Ovary (tissue), 7 donors: ENCODE measurements at regions not wholly inside any gene's neighbourhood (a gene's known extent, or its start where the extent isn't known, plus 50 kb on each side); places are given as distances from the start of the nearest gene placed in this dataset.

ENCODE experiments used
- DNase-seq, 5 donors: peaks; one replicate each; pipeline ENCODE4 v3.0.0-alpha.2; 2019 to 2020
- H3K27ac ChIP-seq, 2 donors: fragments of 200-600 bp; one replicate each; pipeline versions ENCODE4 v1.5.1 to v1.8.0; 2019 to 2022
- H3K27me3 ChIP-seq: fragments of 200-600 bp; one replicate; pipeline ENCODE4 v1.8.0; 2022
- H3K36me3 ChIP-seq: fragments of 200-600 bp; sonication (generic); one replicate; pipeline ENCODE4 v1.5.1; 2019
- H3K4me1 ChIP-seq: one replicate; pipeline ENCODE4 v1.8.1; 2013; ENCODE audit warnings: mild to moderate bottlenecking, moderate library complexity; ENCODE audit not compliant: insufficient read depth
- H3K4me3 ChIP-seq: fragments of 200-600 bp; sonication (generic); one replicate; pipeline ENCODE4 v1.5.1; 2017
- H3K9me3 ChIP-seq, 2 donors: fragments of 200-600 bp in 1 of 2; sonication (generic) in 1 of 2; one replicate each; pipeline versions ENCODE4 v1.5.1 to v1.8.1; 2013 to 2019; ENCODE audit warnings: mild to moderate bottlenecking in 1 of 2, moderate library complexity in 1 of 2
- CTCF ChIP-seq, 3 donors: fragments of 450-650 bp in 2 of 3; fragments of 200-600 bp in 1 of 3; IDR thresholded peaks; one replicate each; pipeline versions ENCODE4 v1.5.1 to v1.8.0; 2016 to 2022; ENCODE audit warnings: antibody characterized with exemption in 3 of 3, mild to moderate bottlenecking in 1 of 3
- EP300 ChIP-seq: sonication (generic); formaldehyde crosslinking; IDR thresholded peaks from one replicate; pipeline ENCODE4 v1.6.1; 2017; ENCODE audit warnings: antibody characterized with exemption
- POLR2A ChIP-seq: fragments of 450-650 bp; IDR thresholded peaks from one replicate; pipeline ENCODE4 v1.6.1; 2017; ENCODE audit warnings: antibody characterized with exemption, mild to moderate bottlenecking, moderate library complexity
- WGBS, 3 donors: extraction: QIAGEN DNeasy Blood & Tissue Kit in 1 of 3; methylation state at CpG; one replicate each; pipeline versions ENCODE4 v1.1.5 to v1.1.7; 2013 to 2017; 5-methylcytosine and 5-hydroxymethylcytosine counted together
- intact Hi-C, 4 donors: fragments of 100-400 bp; cut with DNase I; formaldehyde crosslinking; loops; one replicate each; pipeline versions ENCODE4 v1.11.0 to v1.15.1; 2022 to 2023
- donor health status: DM: no; HTN: no; CAD: no; lungs with moderate emphysema.
- donor health status: DM: no; HTN: no; CAD: no.
- donor health status: Bipolar disorder and iron deficiency.
- donor health status: DM: no; HTN: no; CAD: no.
- donor health status: DM: yes; HTN: yes; CAD: no.

GRCh38 chr3:81967393-81967792 lies 205.9 kb upstream of the GBE1 start:
- H3K9me3 ChIP-seq = no peaks in the 10 kb centered on the region
- DNase-seq = no peak
- no peak for TF ChIP-seq EP300
- TF ChIP-seq CTCF (IDR thresholded peaks at IDR 0.05) = no peak
- no peak for TF ChIP-seq POLR2A
- H3K4me3 ChIP-seq = no peak overlapping the region
- no peak overlapping the region for H3K27ac ChIP-seq
- no peaks in the 10 kb centered on the region for H3K4me1 ChIP-seq
- no peaks in the 10 kb centered on the region for H3K36me3 ChIP-seq
- no peaks in the 10 kb centered on the region for H3K27me3 ChIP-seq
- intact Hi-C loops = no loop called here

GRCh38 chr3:81965696-81966095 lies 204.3 kb upstream of the GBE1 start:
- H3K9me3 ChIP-seq = no peaks in the 10 kb centered on the region
- intact Hi-C loops = no loop called here
- no peak overlapping the region for H3K4me3 ChIP-seq
- TF ChIP-seq POLR2A = no peak
- no peak for TF ChIP-seq EP300
- H3K27ac ChIP-seq = no peak overlapping the region
- 64 to 75% (median 65%) methylated on average over 2 of the region's 2 CpGs for WGBS, 3 donors
- no peaks in the 10 kb centered on the region for H3K36me3 ChIP-seq
- no peaks in the 10 kb centered on the region for H3K4me1 ChIP-seq
- DNase-seq = no peak
- no peaks in the 10 kb centered on the region for H3K27me3 ChIP-seq

- H3K4me3 ChIP-seq = no peak overlapping the region
- 95 to 100% (median 99%) methylated on average over 2 of the region's 2 CpGs for whole genome bisulfite sequencing, 3 donors
- H3K9me3 ChIP-seq = no peaks in the 10 kb centered on the region
- H3K36me3 ChIP-seq = no peaks in the 10 kb centered on the region
- H3K4me1 ChIP-seq = no peaks in the 10 kb centered on the region
- intact Hi-C loops = no loop called here
- H3K27ac ChIP-seq = no peak overlapping the region
- TF ChIP-seq EP300 (no peak), POLR2A (no peak), CTCF (IDR thresholded peaks at IDR 0.05) (no peak)
- no peaks in the 10 kb centered on the region for H3K27me3 ChIP-seq
- no peak for DNase-seq
These were observed 201.0 kb upstream of the GBE1 start for GRCh38 chr3:81962396-81962795.

GRCh38 chr3:81958972-81959640 lies 197.7 kb upstream of the GBE1 start:
- WGBS, 3 donors = 50 to 51% (median 51%) methylated on average over 2 of the region's 2 CpGs
- no peaks in the 10 kb centered on the region for H3K9me3 ChIP-seq
- intact Hi-C loops = no loop called here
- no peaks in the 10 kb centered on the region for H3K36me3 ChIP-seq
- no peak overlapping the region for H3K4me3 ChIP-seq
- TF ChIP-seq POLR2A = no peak
- TF ChIP-seq CTCF (IDR thresholded peaks at IDR 0.05) = no peak
- no peak for TF ChIP-seq EP300
- H3K4me1 ChIP-seq = no peaks in the 10 kb centered on the region
- DNase-seq = no peak
- no peak overlapping the region for H3K27ac ChIP-seq
- H3K27me3 ChIP-seq = no peaks in the 10 kb centered on the region

- Histone ChIP-seq H3K4me1 (no peaks in the 10 kb centered on the region), H3K4me3 (no peak overlapping the region), H3K27ac (no peak overlapping the region), H3K27me3 (no peaks in the 10 kb centered on the region), H3K36me3 (no peaks in the 10 kb centered on the region), H3K9me3 (no peaks in the 10 kb centered on the region)
- no peak for DNase-seq
- 12 to 24% (median 17%) methylated on average over 4 of the region's 4 CpGs for WGBS, 3 donors
- intact Hi-C loops = no loop called here
- TF ChIP-seq EP300 (no peak), POLR2A (no peak), CTCF (IDR thresholded peaks at IDR 0.05) (no peak)
These were observed 194.4 kb upstream of the GBE1 start for GRCh38 chr3:81955878-81956277.
